ENCODE measurements at regions not wholly inside any gene's neighbourhood (a gene's known extent, or its start where the extent isn't known, plus 50 kb on each side); places are given as distances from the start of the nearest gene placed in this dataset.

DNA sequence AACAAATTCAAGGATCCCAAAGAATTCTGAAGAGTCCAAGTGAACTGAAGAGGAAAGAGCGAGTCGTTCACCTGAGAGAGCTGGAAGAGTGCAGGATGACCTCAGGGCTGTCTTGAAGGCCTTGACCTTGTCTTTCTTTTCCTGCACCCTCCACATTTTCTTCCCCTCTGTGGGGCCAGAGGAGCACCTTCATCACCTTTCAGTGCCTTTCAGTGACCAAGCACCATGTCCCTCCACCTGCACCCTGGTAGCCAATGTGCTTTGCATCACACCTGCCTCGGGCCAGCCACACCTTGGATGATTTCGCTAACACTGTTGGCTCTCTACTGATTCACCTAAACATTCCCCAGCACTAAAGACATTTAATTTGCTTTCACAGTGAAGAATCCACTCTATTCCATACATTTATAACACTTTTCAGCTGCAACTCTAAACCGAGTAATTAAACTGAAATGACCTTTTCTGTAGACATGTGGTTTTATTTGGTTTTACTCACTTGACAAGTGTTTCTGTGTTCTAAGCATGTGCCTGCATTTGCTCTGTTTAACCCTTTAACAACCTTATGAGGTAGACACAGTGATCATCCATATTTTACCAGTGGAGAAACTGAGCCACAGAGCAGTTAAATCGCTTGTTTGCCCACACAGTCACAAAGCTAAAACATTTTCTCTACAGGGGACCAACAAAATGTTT lies 121.3 kb upstream of the CST7 start:
- no peak for TF ChIP-seq CTCF (IDR thresholded peaks at IDR 0.05; ENCODE audit: low read depth, low read length)
- no peak for TF ChIP-seq EZH2phosphoT487 (IDR thresholded peaks at IDR 0.05; ENCODE audit: low read depth)

All from OCI-LY3 (cell line).